ENCODE measurements at regions not wholly inside any gene's neighbourhood (a gene's known extent, or its start where the extent isn't known, plus 50 kb on each side); places are given as distances from the start of the nearest gene placed in this dataset.

- no peak for TF ChIP-seq POLR3A (IDR thresholded peaks at IDR 0.05; ENCODE audit: borderline replicate concordance, extremely low read depth, insufficient read depth, insufficient read length)
- TF ChIP-seq LARP7 (IDR thresholded peaks at IDR 0.05), result peak; percentile 41; the same call in 1 of the 2 replicates
- no peak for TF ChIP-seq UBTF (IDR thresholded peaks at IDR 0.05; ENCODE audit: borderline replicate concordance in 1 of 2, low read depth in 2 of 2, low read length in 2 of 2)
- no peak for TF ChIP-seq SAP30 (IDR thresholded peaks at IDR 0.05; ENCODE audit: borderline replicate concordance, insufficient read depth, low read depth, low read length, poor library complexity, severe bottlenecking)
- no peak for TF ChIP-seq SNRNP70 (optimal IDR thresholded peaks at IDR 0.05; ENCODE audit: low read depth, low read length)
- no peak for TF ChIP-seq NR2F6 (CRISPR knock-in tag; IDR thresholded peaks at IDR 0.05)
- TF ChIP-seq EHMT2 (IDR thresholded peaks at IDR 0.05), result peak; percentile 81
- no peak for TF ChIP-seq ZC3H8 (IDR thresholded peaks at IDR 0.05)
- no peak for TF ChIP-seq ZNF395 (CRISPR knock-in tag; IDR thresholded peaks at IDR 0.05)
- TF ChIP-seq THRAP3 (IDR thresholded peaks at IDR 0.05; ENCODE audit: borderline replicate concordance), result no peak
- no peak for TF ChIP-seq ZNF583 (CRISPR knock-in tag; IDR thresholded peaks at IDR 0.05)
- no peak for TF ChIP-seq ZNF143 (CRISPR knock-in tag; IDR thresholded peaks at IDR 0.05)
- no peak for TF ChIP-seq E2F6 (IDR thresholded peaks at IDR 0.05; ENCODE audit: borderline replicate concordance in 1 of 2, extremely low read depth in 1 of 2, insufficient read depth in 1 of 2, insufficient read length in 1 of 2, low read depth in 1 of 2, low read length in 1 of 2, poor library complexity in 1 of 2, severe bottlenecking in 1 of 2)
- peak; percentile 19 for TF ChIP-seq ARHGAP35 (IDR thresholded peaks at IDR 0.05; ENCODE audit: partially characterized antibody)
- no peak for TF ChIP-seq GATAD2B (IDR thresholded peaks at IDR 0.05; ENCODE audit: borderline replicate concordance)
- TF ChIP-seq ZNF512 (tag; IDR thresholded peaks at IDR 0.05), result no peak
- TF ChIP-seq STAG1 (CRISPR knock-in tag; IDR thresholded peaks at IDR 0.05; ENCODE audit: borderline replicate concordance), result no peak
- TF ChIP-seq LCOR (CRISPR knock-in tag; IDR thresholded peaks at IDR 0.05), result no peak
- TF ChIP-seq E2F3 (CRISPR knock-in tag; IDR thresholded peaks at IDR 0.05), result no peak
- TF ChIP-seq EWSR1 (IDR thresholded peaks at IDR 0.05; ENCODE audit: borderline replicate concordance, low read depth, partially characterized antibody), result no peak
- no peak for TF ChIP-seq ATF1 (CRISPR knock-in tag; IDR thresholded peaks at IDR 0.05)
- peak; percentile 46 for TF ChIP-seq ATF1 (tag; IDR thresholded peaks at IDR 0.05)
- no peak for TF ChIP-seq ZNF224 (CRISPR knock-in tag; IDR thresholded peaks at IDR 0.05)
- no peak for TF ChIP-seq TEAD4 (IDR thresholded peaks at IDR 0.05; ENCODE audit: low read length)
- no peak for TF ChIP-seq TEAD4 (CRISPR knock-in tag; IDR thresholded peaks at IDR 0.05; ENCODE audit: borderline replicate concordance)
- TF ChIP-seq TAF15 (IDR thresholded peaks at IDR 0.05; ENCODE audit: low read depth, low read length), result no peak
Observed at GRCh38 chr16:88289001-88289400, 93.8 kb upstream of the ZNF469 start (continued).

Measured in K562 (cell line).